22Rv1 (cell line): ENCODE measurements at regions not wholly inside any gene's neighbourhood (a gene's known extent, or its start where the extent isn't known, plus 50 kb on each side); places are given as distances from the start of the nearest gene placed in this dataset.

Experiments
- H3K27ac ChIP-seq: fragments of 450-650 bp; 2 replicates; pipeline ENCODE4 v1.5.1; 2017
- CTCF ChIP-seq: fragments of 450-650 bp; IDR thresholded peaks from 2 replicates; pipeline ENCODE4 v1.5.1; 2017; ENCODE audit warnings: mild to moderate bottlenecking
- ZFX ChIP-seq: fragments of 450-650 bp; IDR thresholded peaks from 2 replicates; pipeline ENCODE4 v1.6.1; 2017; ENCODE audit warnings: antibody characterized with exemption, borderline replicate concordance

- H3K27ac ChIP-seq, result no peak overlapping the region
- TF ChIP-seq ZFX (no peak), CTCF (no peak)
Measured at GRCh38 chr5:40359832-40360231, 319.9 kb upstream of the PTGER4 start.

DNA sequence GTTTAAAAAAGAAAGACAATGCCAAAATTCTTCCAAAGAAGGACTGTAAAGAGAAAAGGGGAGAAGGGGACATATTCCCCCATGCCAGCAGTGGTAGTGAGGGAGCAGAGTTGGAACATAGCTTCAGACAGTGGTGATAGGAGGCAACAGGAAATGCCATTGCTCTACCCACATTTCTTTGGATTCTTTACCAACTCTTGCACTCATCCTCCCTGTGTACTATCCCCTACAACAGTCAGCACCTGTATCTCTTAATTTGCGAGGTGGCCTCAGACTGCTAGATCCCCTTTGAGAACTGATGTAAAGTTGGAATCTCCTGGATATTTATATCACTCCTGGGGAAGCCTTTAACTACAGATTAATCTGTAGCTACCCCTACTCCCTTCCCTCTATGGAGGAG, 320.6 kb upstream of the PTGER4 start:
- no peak overlapping the region for H3K27ac ChIP-seq
- no peak for TF ChIP-seq CTCF
- no peak for TF ChIP-seq ZFX

DNA sequence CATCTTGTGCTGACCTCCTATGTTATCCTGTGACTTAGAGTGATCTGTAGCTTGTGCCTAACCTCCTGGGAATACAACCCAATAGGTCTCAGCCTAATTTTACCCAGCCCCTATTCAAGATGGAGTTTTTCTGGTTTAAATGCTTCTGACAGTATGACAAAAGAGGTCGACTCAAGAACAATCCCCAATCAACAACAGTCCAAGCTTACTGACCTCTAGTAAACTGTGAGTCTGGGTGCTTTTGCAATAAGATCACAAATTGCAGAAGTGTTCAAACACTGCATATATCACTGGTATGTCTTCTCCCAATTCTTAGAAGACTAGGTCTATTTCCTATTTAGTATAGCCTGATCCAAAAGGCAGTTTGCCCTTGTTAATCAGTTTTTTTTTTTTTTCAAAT, 323.5 kb upstream of the PTGER4 start:
- no peak for TF ChIP-seq ZFX
- TF ChIP-seq CTCF, result no peak
- no peak overlapping the region for H3K27ac ChIP-seq

GRCh38 chr5:40355846-40356245, 323.9 kb upstream of the PTGER4 start:
- no peak overlapping the region for H3K27ac ChIP-seq
- TF ChIP-seq CTCF, result no peak
- TF ChIP-seq ZFX, result no peak

- TF ChIP-seq ZFX, result no peak
- no peak for TF ChIP-seq CTCF
- no peak overlapping the region for H3K27ac ChIP-seq
Measured at GRCh38 chr5:40355181-40355580, 324.5 kb upstream of the PTGER4 start.

DNA sequence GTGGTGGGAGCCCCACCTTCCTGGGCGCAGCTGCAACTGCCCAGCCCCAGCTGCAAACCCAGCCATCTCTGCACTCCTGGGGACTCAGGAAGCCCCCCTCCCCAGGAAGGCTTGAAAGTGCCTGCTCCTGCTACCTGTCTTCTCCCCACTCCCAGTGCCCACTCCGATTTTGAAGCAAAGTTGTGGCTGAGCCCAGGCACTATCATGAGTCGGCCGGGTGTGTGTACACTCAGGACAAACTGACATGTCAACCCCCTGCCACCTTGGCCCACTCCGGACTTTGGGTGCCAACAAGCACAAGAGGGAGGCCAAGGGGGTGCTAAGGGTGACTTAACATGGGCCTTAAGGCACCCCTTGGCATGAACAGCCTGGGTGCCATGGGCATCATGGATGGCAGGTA, 325.5 kb upstream of the PTGER4 start:
- H3K27ac ChIP-seq, result no peak overlapping the region
- TF ChIP-seq CTCF, result no peak
- TF ChIP-seq ZFX, result no peak

DNA sequence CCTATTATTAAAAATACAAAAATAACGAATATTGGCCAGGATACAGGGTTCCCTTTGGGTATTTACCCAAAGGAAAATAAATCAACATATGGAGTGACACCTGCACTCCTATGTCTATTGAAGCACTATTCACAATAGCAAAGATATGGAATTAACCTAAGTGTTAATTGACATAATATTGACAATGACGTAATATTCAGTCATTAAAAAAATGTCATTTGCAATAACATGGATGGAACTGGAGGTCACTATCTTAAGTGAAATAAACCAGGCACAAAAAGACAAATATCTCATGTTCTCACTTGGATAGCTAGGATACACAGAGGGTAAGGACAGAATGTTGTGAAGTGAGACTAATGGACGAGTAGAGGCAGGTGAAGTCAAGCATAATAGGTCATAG, 326.3 kb upstream of the PTGER4 start:
- TF ChIP-seq CTCF (no peak), ZFX (no peak)
- no peak overlapping the region for H3K27ac ChIP-seq
